ENCODE measurements at regions not wholly inside any gene's neighbourhood (a gene's known extent, or its start where the extent isn't known, plus 50 kb on each side); places are given as distances from the start of the nearest gene placed in this dataset.

DNA sequence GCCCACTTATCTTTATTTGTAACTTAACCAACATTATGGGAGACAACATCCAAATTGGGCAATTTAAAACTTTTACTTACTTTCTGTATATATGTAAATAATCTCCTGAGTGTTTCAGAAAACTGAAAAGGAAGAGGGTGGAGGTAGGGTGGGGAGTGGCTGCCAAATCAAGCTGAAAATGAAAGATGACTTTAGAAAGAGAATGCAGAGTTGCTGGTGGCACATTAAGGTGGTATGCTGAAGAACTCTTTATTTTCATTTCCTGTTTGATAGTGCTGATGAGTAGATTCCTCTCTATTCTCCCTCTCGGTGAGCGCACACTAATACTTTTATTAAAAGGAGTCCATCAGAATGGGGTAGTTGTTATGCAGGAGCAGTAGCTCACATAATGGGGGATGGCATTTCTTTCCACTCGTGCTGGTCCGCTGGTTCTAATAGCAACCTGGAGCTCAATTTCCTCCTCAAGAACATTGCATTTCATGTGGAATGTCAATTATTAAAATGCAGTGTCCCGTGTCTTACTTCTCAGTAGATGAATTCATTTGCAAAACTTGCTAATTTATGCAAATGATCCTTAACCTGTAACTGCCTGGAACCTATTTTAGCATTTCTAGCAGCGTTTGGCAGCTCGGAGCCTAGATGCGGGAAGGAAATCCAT is 466.9 kb upstream of the HNRNPA3 start:
- Mint-ChIP-seq H3K27me3 (peaks cover 0 to 19% (median 14%) of the 10 kb centered on the region in 3 donors), H3K27ac (no peak overlapping the region), H3K9me3 (peaks cover 0 to 4% (median 0%) of the 10 kb centered on the region in 7 donors), H3K36me3 (no peaks in the 10 kb centered on the region), H3K4me1 (no peaks in the 10 kb centered on the region), H3K4me3 (no peak overlapping the region)
- ATAC-seq (ENCODE audit: low read depth in 2 of 2), result no peak
- no peak for DNase-seq

- Mint-ChIP-seq H3K36me3 (no peaks in the 10 kb centered on the region), H3K4me1 (no peaks in the 10 kb centered on the region), H3K27ac (no peak overlapping the region), H3K4me3 (no peak overlapping the region), H3K27me3 (peaks cover 0 to 15% (median 10%) of the 10 kb centered on the region in 3 donors), H3K9me3 (peaks cover 0 to 4% (median 0%) of the 10 kb centered on the region in 7 donors)
- ATAC-seq (ENCODE audit: low read depth in 2 of 2), result no peak
- DNase-seq, result no peak
Measured at GRCh38 chr2:176746411-176746810, 466.2 kb upstream of the HNRNPA3 start.

DNA sequence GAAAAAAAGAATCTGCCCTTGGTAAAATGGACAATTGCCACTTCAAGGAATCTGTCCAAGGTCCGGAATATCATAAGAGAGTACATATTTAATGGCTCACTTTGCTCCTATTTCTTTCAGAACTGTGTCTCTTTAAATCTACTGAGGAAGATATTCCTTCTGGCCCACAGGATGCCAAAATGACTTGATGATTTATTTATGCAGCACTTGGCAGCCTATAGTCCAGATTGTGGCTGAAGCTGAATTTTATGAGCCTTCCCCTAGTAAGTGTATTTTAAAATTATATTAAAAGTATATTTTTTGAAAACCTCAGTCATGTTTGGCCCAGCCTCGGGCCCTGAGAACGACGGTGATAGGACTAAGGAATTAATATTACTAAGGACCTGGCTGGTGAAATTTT is 465.1 kb upstream of the HNRNPA3 start:
- DNase-seq, result no peak
- H3K36me3 Mint-ChIP-seq, result no peaks in the 10 kb centered on the region
- no peak for ATAC-seq (ENCODE audit: low read depth in 2 of 2)

DNA sequence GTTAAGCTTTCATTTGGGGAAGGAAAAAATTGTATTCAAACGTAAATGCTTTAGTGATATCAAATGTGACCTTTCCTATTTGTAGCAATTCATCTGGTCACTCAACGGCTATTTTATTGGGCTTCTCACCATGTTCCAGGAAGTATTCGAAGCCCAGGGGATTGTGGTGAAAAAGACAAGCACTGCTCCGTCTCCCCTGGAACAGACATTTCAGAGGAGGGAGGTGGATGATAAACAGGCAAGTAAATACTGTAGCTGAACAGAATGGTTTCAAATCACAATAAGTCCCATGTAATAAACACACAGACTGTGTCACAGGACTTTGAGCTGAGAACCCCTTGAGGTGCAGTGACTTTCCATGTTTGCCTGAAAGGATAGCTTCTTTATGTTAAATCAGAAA is 464.7 kb upstream of the HNRNPA3 start:
- Mint-ChIP-seq H3K27me3 (peaks cover 0 to 4% (median 0%) of the 10 kb centered on the region in 3 donors), H3K27ac (no peak overlapping the region), H3K4me3 (no peak overlapping the region), H3K9me3 (peaks cover 0 to 1% (median 0%) of the 10 kb centered on the region in 7 donors), H3K4me1 (no peaks in the 10 kb centered on the region), H3K36me3 (no peaks in the 10 kb centered on the region)
- ATAC-seq (ENCODE audit: low read depth in 2 of 2) (no peak), DNase-seq (no peak)

More for the DNA sequence above, 465.1 kb upstream of the HNRNPA3 start:
- H3K9me3 Mint-ChIP-seq, result no peaks in the 10 kb centered on the region
- no peak overlapping the region for H3K4me3 Mint-ChIP-seq
- no peaks in the 10 kb centered on the region for H3K4me1 Mint-ChIP-seq
- H3K27ac Mint-ChIP-seq, result no peak overlapping the region
- H3K27me3 Mint-ChIP-seq, result peaks cover 0 to 5% (median 0%) of the 10 kb centered on the region in 3 donors

DNA sequence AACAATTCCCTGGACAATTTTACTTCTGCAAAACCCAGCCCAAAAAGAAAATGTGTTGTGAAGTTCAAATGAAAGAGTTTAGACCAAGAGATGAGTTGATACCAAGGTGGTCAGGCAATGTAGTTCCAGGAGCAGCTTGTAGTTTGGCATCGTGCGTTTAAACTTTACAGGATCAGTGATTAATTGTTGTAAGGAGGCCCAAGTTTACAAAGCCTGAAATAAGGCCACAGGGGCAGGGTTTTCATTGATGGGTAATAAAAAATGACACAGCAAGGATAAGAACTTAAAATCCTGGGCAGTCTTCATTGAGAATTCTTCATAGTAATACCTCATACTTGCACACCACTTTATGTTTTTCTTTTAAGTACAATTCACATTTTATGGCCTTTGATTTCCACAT is 463.9 kb upstream of the HNRNPA3 start:
- Mint-ChIP-seq H3K9me3 (peaks cover 0 to 1% (median 0%) of the 10 kb centered on the region in 7 donors), H3K27ac (no peak overlapping the region), H3K36me3 (no peaks in the 10 kb centered on the region), H3K4me1 (no peaks in the 10 kb centered on the region), H3K4me3 (no peak overlapping the region), H3K27me3 (peaks cover 0 to 9% (median under 1%) of the 10 kb centered on the region in 3 donors)
- DNase-seq (no peak), ATAC-seq (ENCODE audit: low read depth in 2 of 2) (no peak)

DNA sequence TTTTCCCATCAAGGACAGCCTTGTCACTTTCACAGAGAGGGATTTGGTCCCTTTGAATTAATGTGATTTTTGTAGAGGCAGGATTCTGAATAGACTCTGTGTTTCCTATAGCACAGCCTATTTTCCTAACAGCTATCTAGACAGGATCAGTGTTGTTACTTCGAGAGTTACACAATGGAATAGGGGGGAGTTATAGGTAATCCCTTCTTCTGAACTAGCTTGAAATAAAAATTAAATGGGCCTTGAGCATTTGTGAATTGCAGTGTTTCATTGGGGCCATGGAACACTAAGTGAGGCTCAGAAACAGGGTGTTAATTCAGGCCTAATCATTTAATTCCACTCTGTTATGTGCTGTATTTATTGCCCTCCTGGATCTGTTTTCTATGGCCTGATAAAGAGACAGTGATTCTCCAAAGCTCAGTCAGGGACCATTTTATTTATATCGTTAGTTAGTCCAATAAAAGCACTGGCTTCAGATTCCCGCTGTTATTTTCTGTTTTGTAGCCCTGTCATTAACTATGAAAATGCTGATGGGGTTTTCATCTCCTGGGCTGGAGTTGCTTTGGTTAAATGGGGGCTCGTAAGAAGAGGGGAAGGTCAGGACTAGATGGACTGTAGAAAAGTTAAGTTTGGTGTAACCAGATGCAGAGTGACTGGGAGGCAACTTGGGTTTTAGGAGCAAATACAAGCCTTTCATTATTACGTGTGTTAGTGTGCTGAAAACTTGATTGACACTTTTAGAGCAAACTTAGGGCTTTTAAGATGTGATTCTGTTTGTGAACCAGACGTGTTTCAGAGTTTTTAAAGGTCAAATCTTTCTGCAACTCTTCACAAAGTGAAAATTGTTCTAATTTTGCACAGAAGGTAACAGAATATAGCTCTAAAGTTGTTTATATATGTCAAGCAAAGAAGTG is 461.0 kb upstream of the HNRNPA3 start:
- H3K27me3 Mint-ChIP-seq, result peaks cover 0 to 11% (median 4%) of the 10 kb centered on the region in 3 donors
- H3K4me3 Mint-ChIP-seq, result no peak overlapping the region
- no peaks in the 10 kb centered on the region for H3K36me3 Mint-ChIP-seq
- peaks cover 0 to 1% (median 0%) of the 10 kb centered on the region in 7 donors for H3K9me3 Mint-ChIP-seq
- DNase-seq (no peak), ATAC-seq (ENCODE audit: low read depth in 2 of 2) (no peak)
- H3K4me1 Mint-ChIP-seq, result no peaks in the 10 kb centered on the region
- H3K27ac Mint-ChIP-seq, result no peak overlapping the region

DNA sequence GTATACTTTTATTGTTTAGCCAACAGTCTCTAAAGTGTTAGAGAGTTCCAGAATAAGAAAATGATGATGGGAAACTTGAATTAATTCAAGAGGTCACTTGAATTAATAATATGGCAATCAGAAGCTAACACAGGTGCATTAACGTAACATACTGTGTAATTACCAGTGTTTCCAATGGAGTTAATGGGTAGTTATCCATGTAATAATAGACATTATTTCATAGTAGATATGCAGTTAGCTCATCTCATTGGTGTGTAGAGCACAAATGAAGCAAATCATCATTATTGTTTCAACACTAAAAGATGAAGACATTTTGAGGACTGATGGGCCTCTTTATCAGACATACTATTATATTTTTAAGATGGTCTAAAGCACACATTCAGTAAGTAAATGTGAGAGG is 460.3 kb upstream of the HNRNPA3 start:
- no peak overlapping the region for H3K27ac Mint-ChIP-seq
- H3K36me3 Mint-ChIP-seq, result no peaks in the 10 kb centered on the region
- no peak for ATAC-seq (ENCODE audit: low read depth in 2 of 2)
- H3K4me1 Mint-ChIP-seq, result no peaks in the 10 kb centered on the region
- H3K9me3 Mint-ChIP-seq, result peaks cover 0 to 1% (median 0%) of the 10 kb centered on the region in 7 donors
- H3K27me3 Mint-ChIP-seq, result peaks cover 0 to 12% (median 4%) of the 10 kb centered on the region in 3 donors
- no peak overlapping the region for H3K4me3 Mint-ChIP-seq
- DNase-seq, result no peak

GRCh38 chr2:176753205-176753604 is 459.4 kb upstream of the HNRNPA3 start:
- Mint-ChIP-seq H3K27ac (no peak overlapping the region), H3K36me3 (no peaks in the 10 kb centered on the region)
- ATAC-seq (ENCODE audit: low read depth in 2 of 2), result no peak

GRCh38 chr2:176753752-176754474 is 458.7 kb upstream of the HNRNPA3 start:
- no peak for ATAC-seq (ENCODE audit: low read depth in 2 of 2)
- no peak overlapping the region for H3K4me3 Mint-ChIP-seq
- H3K9me3 Mint-ChIP-seq, result peaks cover 0 to 4% (median 0%) of the 10 kb centered on the region in 7 donors
- H3K27ac Mint-ChIP-seq, result no peak overlapping the region
- no peak for DNase-seq
- H3K4me1 Mint-ChIP-seq, result no peaks in the 10 kb centered on the region
- peaks cover 0 to 16% (median 8%) of the 10 kb centered on the region in 3 donors for H3K27me3 Mint-ChIP-seq
- H3K36me3 Mint-ChIP-seq, result no peaks in the 10 kb centered on the region

More at GRCh38 chr2:176753205-176753604, 459.4 kb upstream of the HNRNPA3 start:
- Mint-ChIP-seq H3K27me3 (peaks cover 0 to 18% (median 8%) of the 10 kb centered on the region in 3 donors), H3K4me1 (no peaks in the 10 kb centered on the region), H3K9me3 (peaks cover 0 to 4% (median 0%) of the 10 kb centered on the region in 7 donors), H3K4me3 (no peak overlapping the region)
- DNase-seq, result no peak

- no peaks in the 10 kb centered on the region for H3K36me3 Mint-ChIP-seq
- no peak for ATAC-seq (ENCODE audit: low read depth in 2 of 2)
- no peak for DNase-seq
- H3K4me1 Mint-ChIP-seq, result no peaks in the 10 kb centered on the region
- no peak overlapping the region for H3K4me3 Mint-ChIP-seq
- H3K27ac Mint-ChIP-seq, result no peak overlapping the region
- peaks cover 0 to 4% (median 0%) of the 10 kb centered on the region in 7 donors for H3K9me3 Mint-ChIP-seq
- H3K27me3 Mint-ChIP-seq, result peaks cover 0 to 16% (median 13%) of the 10 kb centered on the region in 3 donors
Measured at GRCh38 chr2:176755537-176756135, 457.0 kb upstream of the HNRNPA3 start.

DNA sequence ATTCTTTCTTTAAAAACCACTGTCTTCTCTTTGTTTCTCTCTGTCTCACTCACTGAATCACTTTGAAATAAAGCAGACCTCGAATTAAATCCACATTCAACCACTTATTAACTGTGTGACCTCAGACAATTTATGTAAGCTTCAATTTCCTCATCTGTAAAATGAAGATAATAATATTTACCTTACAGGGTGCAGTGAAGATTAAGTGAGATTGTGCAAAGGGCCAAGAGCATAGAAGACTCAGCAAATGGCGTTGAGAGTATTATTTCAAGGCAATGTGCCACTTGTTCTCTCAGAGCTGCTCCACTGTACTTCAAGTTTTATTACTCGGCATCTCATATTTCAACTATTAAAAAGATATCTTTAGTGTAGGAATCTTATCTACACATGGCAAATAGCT is 454.2 kb upstream of the HNRNPA3 start:
- Mint-ChIP-seq H3K27me3 (peaks cover 12 to 26% (median 13%) of the 10 kb centered on the region in 3 donors), H3K4me1 (no peaks in the 10 kb centered on the region), H3K9me3 (peaks cover 0 to 4% (median 0%) of the 10 kb centered on the region in 7 donors), H3K4me3 (no peak overlapping the region), H3K36me3 (no peaks in the 10 kb centered on the region), H3K27ac (no peak overlapping the region)
- no peak for ATAC-seq (ENCODE audit: low read depth in 2 of 2)
- DNase-seq, result no peak

GRCh38 chr2:176760439-176760838 is 452.2 kb upstream of the HNRNPA3 start:
- Mint-ChIP-seq H3K4me3 (no peak overlapping the region), H3K36me3 (no peaks in the 10 kb centered on the region), H3K27me3 (peaks cover 14 to 21% (median 16%) of the 10 kb centered on the region in 3 donors), H3K27ac (no peak overlapping the region), H3K4me1 (no peaks in the 10 kb centered on the region), H3K9me3 (peaks cover 0 to 4% (median 0%) of the 10 kb centered on the region in 7 donors)
- no peak for ATAC-seq (ENCODE audit: low read depth in 2 of 2)
- DNase-seq, result no peak

GRCh38 chr2:176763130-176763529 is 449.5 kb upstream of the HNRNPA3 start:
- no peaks in the 10 kb centered on the region for H3K36me3 Mint-ChIP-seq
- no peak overlapping the region for H3K4me3 Mint-ChIP-seq
- H3K27ac Mint-ChIP-seq, result no peak overlapping the region
- DNase-seq (no peak), ATAC-seq (ENCODE audit: low read depth in 2 of 2) (no peak)
- peaks cover 17 to 25% (median 19%) of the 10 kb centered on the region in 3 donors for H3K27me3 Mint-ChIP-seq
- H3K9me3 Mint-ChIP-seq, result peaks cover 0 to 6% (median 0%) of the 10 kb centered on the region in 7 donors
- no peaks in the 10 kb centered on the region for H3K4me1 Mint-ChIP-seq
